Stimulated activated CD4-positive, alpha-beta T cell treated with anti-CD3 and anti-CD28 coated beads, Interleukin-2, amount 100 ng/mL, for 4 hours (primary cell): ENCODE measurements at regions not wholly inside any gene's neighbourhood (a gene's known extent, or its start where the extent isn't known, plus 50 kb on each side); places are given as distances from the start of the nearest gene placed in this dataset.

ENCODE experiments used
- DNase-seq: peaks from one replicate; pipeline ENCODE4 v3.0.0-alpha.2; 2020; ENCODE audit warnings: low read depth

DNA sequence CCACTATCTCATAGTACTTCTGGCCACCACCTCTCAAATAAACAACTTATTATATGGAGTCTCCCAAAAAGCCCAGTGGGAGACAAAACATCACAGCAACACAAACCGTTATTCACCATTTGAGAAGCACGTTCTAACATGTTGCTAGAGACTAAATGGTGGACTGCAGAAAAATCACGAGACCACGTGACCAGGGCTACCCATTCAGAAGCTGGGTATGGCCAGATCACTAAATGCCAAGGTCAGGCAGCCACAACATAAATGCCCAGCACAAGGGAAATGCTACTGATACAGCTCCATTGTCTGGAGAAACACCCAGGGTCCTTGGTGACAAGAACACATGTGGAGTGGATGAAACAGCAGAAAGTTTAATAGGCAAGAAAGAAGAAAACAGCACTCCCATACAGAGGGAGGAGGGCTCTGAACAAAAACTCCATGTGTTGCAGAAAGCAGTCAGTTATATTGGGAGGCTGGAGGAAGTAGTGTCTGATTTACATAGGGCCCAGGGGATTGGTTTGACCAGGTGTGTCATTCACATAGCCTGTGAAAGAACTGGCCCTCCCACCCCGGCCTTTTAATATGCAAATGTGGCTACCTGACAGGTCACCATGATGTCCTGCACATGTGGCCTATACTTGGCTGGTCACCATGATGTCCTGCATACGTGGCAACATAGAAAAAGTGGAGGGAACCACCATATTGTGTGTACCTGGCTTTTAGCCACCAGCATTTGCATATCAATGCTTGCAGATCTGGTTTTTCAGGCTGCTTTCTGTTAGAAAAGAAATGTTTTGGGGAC, 97.2 kb downstream of the TRIM36 start:
- DNase-seq: no peak

DNA sequence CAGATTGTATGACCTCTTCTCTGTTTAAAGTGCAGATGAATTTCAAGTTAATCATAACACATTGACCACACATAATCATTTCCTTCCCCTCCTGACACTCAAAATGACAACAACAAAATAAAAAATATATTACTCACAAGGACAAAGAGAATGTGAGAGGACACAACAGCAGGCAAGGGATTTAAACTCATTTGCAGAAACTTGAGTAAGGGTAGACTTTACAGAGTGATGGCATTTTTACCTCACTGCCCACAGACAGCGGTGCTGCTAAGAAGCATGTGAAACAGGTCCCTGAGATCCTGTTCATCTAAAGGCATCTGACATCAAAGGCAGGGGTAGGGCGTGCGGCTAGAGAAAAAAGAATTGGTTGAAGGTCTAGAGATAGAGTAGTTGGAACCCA, 99.0 kb downstream of the TRIM36 start:
- no peak for DNase-seq

DNA sequence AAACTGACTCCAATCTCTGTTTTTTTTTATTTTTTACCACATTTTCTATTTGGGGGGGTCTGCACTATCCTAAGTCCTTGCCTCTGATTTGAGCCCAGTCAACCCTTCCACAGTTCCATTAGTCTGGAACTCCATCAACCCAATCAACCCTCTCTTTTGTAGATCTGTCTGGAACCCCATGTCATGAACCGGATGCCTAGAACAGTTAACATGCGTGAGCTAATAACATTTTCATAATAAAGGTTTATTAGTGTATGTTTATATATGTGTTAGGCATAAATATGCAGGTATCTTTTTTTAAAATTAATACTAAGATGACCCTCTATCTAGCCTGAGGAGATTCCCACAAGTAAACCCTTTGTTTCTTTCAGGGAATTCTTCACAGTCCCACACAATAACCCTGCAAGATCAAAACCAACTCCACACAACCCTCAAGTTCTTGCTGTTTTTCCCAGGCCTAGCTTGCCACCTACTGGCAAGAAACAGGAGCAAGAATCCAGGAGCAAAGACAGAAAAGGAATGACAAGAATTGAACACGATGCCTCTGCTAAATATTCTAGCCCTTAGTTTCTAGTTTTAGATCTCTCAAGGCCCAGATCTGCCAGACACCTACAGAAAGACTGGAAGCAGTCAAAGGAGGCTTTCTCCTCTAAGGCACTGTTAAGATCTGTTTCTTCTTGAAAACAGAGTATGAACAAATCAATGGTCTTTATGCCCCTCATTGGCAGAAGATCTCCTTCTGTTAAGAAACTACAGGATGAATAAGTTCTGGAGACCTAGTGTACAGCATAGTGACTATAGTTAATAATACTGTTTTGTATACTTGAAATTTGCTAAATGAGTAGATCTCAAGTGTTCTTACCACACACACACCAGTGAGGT, 100.4 kb downstream of the TRIM36 start:
- no peak for DNase-seq

DNA sequence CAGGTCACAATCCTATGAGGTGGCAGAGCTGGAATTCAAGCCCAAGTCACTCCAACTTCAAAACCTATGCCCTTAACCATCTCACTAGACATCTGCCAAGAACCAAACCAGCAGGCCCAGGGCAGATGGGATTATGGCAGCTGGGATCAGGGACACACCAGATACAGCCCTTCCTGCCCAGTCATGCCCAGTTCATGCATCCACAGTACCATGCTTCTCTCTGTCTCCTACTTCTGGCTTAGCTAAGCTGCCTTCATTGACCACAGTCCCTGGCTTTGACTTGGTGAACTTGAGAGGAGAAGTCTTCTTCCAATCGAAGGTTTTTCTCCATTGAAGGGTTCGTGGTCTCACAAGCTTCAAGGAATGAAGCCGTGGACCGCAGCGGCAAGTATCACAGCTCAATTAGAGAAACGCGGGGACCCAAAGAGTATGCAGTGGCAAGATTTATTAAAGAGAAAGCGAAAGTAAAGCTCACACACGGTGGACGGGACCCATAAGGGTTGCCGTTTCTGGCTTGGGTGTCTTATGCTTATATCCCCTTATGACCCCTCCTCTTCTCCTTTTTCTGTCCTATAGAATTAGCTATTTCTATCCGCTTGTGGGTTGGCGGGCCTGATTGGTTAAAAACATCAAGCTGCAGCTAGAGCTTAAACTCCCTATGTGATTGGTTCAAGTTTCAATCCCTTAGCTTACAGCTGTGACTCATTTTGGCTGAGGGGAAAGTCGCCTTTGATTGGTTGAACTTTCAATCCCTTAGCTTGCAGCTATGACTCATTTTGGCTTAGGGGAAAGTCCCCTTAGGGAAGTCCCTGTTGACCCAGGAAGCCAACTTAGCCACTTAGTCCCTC, 101.2 kb downstream of the TRIM36 start:
- DNase-seq: peak; percentile 11

DNA sequence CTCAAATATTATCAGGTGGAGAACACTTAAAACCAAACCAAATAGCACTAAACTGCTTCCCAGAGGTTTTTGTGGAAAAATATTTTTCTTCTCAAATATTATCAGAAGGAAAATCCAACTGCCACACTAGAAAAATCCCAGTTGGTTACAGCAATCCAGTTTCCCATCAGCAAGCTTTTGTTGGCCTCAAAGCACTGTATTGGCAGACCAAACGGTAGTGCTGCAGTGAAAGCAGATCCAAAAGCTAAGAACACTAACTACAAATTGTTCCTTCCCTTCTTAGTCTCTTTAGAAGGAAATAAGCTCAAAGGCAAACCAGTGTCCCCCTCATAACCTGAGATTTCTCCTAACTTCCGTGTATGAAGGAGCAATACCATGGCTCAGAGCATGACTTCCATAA, 105.3 kb downstream of the TRIM36 start:
- no peak for DNase-seq

DNA sequence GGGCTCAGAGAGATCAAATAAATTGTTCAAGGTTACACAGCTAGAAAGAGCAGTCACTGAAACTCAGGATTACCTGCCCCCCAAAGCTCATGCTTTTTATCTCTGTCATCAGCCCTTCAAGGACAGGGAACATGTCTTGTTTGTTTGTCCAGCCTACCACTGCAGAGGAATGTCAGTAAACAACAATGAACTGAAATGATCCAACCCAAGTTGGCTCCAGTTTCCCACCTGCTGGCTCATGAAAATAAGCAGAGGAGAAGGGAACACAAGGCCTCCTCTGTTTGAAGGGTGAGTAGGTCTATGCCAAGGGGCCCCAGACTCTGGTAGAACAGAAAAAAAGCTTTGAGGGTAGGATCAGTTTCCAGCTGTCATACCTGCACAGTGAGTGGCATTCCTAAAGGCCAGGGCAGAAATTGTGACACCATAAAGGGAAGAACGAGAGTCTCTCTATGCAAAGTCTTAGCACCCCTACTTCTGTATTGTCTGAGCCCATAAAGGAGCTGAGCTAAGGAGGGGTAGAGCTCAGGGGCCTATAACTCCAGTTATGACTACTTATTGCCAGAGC, 115.2 kb downstream of the TRIM36 start:
- no peak for DNase-seq

DNA sequence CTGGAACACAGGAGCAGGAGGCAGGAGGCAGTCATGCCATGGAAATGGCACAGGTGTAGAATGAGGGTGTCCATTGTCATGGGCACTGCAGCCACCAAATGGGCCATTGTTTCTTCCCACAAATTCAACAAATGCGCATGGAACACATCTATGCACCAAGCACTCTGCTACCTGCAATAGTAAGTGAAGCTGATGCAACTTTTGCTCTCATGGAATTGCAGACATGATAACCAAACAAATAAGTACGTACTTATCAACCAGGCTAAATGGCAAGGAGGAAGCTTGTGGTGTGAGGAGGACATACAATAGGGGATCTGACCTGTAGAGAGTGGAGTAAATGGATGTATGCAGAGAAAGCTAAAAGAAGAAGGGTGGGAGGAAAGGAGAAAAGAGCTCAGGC, 116.8 kb downstream of the TRIM36 start:
- DNase-seq: no peak

DNA sequence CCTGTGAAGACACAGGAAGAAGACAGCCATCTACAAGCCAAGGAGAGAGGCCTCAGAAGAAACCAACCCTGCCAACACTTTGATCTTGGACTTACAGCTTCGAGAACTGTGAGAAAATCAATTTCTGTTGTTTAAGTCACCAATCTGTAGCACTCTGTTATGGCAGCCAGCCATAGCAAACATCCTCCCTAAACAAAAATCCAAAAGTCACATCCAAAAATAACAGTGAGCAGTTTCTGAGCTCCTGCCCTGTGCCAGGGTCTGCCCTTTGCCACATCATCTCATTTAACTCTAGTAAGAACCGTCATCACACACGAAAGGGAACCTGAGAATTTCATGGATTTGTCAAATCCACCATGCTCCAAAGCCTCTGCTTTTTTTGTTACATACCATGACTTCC, 118.8 kb downstream of the TRIM36 start:
- no peak for DNase-seq

DNA sequence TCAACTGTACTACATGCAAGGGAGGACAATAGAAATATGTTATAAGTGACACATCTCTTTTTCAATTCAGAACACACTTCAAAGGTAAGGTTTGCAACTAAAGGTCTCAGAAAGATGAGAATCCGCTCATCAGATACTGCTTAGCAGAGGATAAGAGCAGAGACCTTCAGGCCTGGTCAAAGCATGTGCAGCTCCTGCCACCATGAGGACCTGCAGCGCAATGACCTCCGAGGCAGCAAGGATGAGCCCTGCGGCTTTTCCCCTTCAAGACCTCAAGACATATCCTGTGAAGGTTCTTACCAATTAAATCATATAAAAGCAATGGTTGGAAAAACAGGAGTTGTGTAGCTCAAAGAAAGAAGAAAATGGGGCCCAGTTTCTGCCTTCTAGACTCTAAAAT, 135.8 kb downstream of the TRIM36 start:
- DNase-seq: no peak

DNA sequence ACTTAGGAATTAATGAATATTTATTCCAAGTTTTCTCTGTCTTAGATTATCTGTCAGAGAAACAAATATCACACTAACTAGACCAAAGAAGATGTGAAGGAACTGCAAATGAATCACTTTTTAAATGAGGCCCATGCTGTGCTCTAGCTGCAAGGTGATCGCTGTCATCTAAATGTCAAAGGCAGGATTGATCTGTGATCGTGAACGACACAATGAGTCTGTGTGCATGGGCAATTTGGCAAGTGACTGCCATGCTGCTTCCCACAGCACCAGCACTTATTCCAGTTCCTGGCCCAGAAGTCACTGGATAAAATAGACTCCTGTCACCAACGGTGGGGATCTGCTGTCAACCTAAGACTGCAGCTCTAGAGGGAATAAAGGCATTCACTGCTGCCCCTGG, 141.2 kb downstream of the TRIM36 start:
- DNase-seq: no peak

DNA sequence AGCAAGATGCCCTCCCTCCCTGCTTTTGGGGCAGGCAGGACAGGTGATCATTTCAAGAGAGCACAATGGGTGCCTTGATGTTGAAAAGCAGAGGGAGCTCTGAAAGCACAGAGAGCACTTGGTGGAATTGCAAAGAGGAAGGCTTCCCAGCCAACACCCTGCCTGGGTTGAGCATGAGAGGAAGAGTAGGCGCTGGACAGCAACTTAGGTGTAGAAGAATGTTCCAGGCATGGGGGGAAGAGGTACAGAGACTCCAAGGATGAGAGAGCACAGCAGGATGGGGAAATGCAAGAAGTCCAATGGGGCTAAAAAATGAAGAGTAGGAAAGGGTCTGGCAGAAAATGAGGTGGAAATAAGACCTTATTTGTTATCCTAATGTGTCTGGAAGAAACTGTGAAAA, 144.8 kb downstream of the TRIM36 start:
- no peak for DNase-seq

DNA sequence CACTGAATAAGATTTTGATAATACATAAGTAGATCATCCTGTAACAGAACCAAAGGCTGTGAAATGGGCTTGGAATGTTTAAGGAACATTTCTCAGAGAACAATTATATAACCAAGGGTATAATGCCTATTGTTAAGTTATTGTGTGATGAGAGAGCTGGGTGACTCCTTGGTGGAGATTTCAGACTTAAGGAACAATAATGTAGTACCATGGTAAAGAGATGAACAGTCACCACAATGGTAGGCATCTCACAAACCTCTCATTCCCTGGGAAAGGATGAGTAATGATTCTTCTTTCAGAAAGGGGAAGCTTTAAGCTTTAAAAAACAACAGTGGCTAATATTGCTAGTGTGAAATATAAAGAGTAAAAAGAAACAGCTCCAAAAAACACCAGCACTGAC, 147.4 kb downstream of the TRIM36 start:
- DNase-seq: no peak

DNA sequence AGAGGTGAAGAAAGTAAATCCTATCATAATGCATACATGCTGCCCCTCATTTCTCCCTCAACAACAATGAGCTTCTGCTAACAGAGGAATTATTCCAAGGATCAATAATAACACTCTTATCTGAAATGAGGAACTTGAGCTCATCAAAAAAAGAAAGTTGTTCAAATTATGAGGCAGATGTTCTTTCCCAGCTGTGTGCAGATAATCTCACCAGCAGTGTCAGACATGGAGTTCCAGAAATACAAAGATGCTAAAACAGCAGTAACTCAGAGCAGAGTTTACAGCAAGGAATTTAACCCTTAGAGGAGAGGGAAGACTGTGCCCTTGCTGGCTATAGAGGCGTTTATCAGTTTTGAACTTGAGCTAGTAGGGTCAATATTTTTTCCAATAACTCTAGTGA, 153.1 kb downstream of the TRIM36 start:
- DNase-seq: no peak

DNA sequence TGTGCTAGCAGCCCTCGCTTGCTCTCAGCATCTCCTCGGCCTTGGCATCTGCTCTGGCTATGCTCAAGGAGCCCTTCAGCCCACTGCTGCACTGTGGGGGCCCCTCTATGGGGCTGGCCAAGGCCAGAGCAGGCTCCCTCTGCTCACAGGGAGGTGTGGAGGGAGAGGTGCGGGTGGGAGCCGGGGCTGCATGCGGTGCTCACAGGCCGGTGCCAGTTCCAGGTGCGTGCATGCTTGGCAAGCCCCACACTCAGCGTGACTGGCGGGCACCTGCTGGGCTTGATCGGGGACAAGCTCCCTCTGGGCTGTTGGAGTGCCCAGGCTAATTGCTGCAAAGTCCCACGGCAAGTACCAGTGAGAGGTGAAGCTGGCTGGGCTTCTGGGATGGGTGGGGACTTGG, 170.5 kb downstream of the TRIM36 start:
- DNase-seq: no peak

DNA sequence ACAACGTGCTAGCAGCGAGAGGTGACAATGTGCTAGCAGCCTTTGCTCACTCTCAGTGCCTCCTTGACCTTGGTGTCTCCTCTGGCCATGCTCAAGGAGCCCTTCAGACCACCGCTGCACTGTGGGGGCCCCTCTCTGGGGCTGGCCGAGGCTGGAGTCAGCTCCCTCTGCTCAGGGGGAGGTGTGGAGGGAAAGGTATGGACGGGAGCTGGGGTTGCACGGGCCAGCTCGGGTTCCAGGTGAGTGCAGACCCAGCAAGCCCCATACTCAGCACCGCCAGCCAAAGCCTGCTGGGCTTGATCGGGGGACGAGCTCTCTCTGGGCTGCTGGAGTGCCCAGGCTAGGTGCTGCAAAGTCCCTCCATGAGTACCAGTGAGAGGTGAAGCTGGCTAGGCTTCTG, 180.2 kb downstream of the TRIM36 start:
- no peak for DNase-seq

DNA sequence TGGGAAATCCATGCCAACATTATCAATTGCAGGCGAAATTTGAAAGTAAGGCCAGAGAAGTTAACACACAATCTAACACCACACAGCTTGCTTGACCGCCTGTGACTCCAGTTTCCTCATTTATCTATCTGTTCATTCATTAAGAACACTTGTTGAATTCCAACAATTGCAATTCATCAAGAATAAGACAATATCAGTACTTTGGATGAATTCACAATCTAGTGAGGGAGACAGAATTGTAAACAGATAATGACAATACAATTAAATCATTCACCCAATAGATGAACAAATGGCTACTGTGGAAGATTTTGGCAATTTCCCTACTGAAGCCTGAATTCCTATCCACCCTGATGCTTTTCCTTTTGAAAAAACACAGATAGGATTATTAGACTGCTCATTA, 181.6 kb downstream of the TRIM36 start:
- DNase-seq: no peak

DNA sequence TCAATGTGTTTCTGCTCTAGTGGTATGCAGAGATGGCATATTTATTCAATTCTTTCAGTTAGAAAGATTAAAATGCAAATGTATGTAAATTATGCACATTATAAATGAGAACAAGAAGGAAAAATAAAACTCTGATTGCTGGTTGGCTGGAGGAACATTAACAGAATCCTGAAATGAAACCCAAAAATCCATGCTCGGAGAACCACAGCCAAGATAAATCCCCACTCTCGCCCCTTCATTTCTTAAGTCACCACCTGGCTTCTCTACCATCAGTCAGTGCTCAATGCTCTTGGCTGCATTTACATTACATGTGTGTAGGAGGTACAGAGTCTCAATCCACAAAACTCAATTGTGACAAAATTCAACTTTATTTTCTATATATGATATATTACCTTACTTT, 184.9 kb downstream of the TRIM36 start:
- no peak for DNase-seq

DNA sequence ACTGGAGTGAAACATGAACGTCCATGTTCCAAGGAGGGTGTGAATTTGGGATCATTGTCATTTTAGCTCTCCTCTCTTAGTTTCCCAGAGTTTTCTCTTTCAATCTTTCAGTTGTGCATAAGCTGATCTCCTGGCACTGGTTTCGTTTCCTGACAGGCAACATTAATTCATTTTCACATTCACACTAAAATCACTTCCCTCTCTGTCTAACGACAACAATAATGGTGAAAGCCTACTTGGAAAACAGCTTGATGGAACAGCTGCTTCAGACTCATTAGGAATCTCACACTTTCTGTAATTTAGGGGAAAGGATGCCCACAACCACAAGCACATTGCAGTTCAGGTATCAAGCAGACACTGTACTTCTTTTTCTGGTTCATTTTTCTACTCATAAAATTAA, 188.6 kb downstream of the TRIM36 start:
- no peak for DNase-seq

DNA sequence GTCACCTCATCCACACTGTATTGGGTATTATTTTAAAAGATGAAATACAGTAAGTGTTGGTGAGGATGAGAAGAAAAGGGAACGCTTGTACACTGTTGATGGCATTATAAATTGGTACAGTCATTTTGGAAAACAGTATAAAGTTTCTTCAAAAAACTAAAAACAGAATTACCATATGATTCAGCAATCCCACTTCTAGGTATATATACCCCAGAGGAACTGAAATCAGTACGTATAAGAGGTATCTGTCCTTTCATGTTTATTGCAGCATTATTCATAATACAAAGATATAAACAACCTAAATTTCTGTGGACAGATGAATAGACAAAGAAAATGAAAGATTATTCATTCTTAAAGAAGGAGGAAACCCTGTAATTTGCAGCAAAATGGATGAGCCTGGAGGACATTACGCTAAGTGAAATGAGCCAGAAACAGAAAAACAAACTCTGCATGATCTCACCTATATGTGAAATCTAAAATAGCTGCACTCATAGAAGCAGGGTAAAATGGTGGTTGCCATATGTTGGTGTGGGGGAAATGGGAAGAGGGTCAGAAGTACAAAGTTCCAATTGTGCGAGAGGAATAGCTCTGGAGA, 191.6 kb downstream of the TRIM36 start:
- DNase-seq: no peak

DNA sequence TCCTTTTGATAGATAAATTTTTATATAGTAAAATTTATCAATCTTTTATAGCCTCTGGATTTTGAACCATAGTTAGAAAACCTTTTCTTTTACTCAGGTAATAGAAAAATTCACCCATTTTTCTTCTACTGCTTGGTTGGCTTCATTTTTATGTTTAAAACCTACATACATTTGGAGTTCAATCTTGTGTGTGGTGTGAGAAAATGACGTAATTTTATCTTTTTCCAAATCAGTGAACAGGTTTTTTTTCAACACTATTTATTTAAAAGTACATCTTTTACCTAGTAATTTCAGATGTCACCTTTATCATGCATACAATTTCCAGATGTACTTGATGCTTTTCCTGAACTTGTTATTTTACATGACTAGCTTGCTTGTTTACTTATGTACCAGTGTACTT, 200.2 kb downstream of the TRIM36 start:
- no peak for DNase-seq

DNA sequence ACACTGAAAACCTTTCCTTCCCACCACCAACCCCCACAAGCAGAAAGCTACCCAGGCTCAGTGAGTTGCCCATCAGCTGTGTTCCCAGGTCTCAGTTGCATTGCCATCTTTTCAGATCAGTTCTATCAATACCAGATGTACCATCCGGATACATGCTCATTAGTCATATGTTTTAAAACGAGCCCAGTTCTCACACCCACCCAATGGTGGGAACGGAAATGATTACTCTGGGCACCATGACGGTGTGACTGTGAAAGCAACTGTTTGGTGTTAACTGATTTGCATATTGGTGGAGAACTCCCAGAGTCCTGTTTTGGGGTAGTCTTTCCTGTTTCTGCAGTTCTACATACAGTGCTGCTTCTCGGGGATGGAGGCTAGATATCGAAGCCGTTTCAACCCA, 212.3 kb downstream of the TRIM36 start:
- no peak for DNase-seq

DNA sequence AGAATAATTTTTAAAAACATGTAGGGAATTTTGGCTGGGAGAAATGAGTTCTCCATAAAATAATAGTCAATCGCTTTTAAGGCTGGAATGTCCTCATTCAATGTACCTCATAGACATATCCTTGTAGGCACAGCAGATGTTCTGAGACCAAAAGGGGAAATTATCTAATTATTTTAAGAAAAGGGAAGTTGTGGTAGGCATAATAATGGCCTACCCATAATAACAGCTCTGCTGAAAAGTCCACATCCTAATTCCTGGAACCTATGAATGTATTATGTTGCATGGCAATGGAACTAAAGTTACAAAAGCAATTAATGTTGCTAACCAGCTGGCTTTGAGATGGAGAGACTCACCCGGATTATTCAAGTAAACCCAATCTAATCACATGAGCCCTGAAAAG, 216.1 kb downstream of the TRIM36 start:
- DNase-seq: no peak
